IMR-90 (cell line): ENCODE measurements at regions not wholly inside any gene's neighbourhood (a gene's known extent, or its start where the extent isn't known, plus 50 kb on each side); places are given as distances from the start of the nearest gene placed in this dataset.

Experiments used
- ATAC-seq: fragments of 200-7000 bp; cut with Tn5 transposase; 2 replicates; pipeline ENCODE4 v1.9.1; 2020; ENCODE audit warnings: low read depth, mild to moderate bottlenecking, moderate library complexity
- BruUV-seq: library from RNA; stranded (reverse); fragments of 400-500 nt; replicated peaks from 2 replicates; lab custom pipeline; 2021; lab: Mats Ljungman, UMichigan
- CTCF ChIA-PET: fragments of 300-600 bp; formaldehyde crosslinking; extraction: SDS; loops from one replicate; lab custom pipeline; 2021; ENCODE audit warnings: antibody characterized with exemption; lab: Yijun Ruan, JAX
- POLR2A ChIA-PET: fragments of 300-600 bp; sonication (Branson Sonifier 250); formaldehyde crosslinking; loops from one replicate; lab custom pipeline; 2022; ENCODE audit warnings: antibody characterized with exemption; ENCODE audit not compliant: unreplicated experiment; lab: Charles Lee
- DNase-seq: peaks from one replicate; pipeline ENCODE4 v3.0.0; 2013
- H2AFZ ChIP-seq: replicated peaks from 2 replicates; pipeline ENCODE3; 2013; ENCODE audit warnings: low read length, mild to moderate bottlenecking; ENCODE audit not compliant: poor library complexity
- H2AK5ac ChIP-seq: 2 replicates; pipeline ENCODE4 v1.6.1; 2013; ENCODE audit warnings: low read depth, low read length, inconsistent platforms
- H2AK9ac ChIP-seq: replicated peaks from 2 replicates; pipeline ENCODE3; 2013; ENCODE audit warnings: mild to moderate bottlenecking, low read depth, low read length, moderate library complexity; ENCODE audit not compliant: poor library complexity
- H2BK120ac ChIP-seq: 2 replicates; pipeline ENCODE4 v1.6.1; 2013; ENCODE audit warnings: low read depth, low read length, inconsistent platforms
- H2BK15ac ChIP-seq: 3 replicates; pipeline ENCODE4 v1.6.1; 2013; ENCODE audit warnings: low read depth, low read length, inconsistent platforms
- H2BK20ac ChIP-seq: 2 replicates; pipeline ENCODE4 v1.6.1; 2013; ENCODE audit warnings: low read depth, mild to moderate bottlenecking, inconsistent platforms, low read length, moderate library complexity
- H2BK5ac ChIP-seq: 2 replicates; pipeline ENCODE4 v1.6.1; 2013; ENCODE audit warnings: mild to moderate bottlenecking, low read depth, low read length, inconsistent platforms; ENCODE audit not compliant: poor library complexity, severe bottlenecking
- H3K14ac ChIP-seq: replicated peaks from 2 replicates; pipeline ENCODE4 v1.6.1; 2013; ENCODE audit warnings: low read depth, low read length, inconsistent platforms
- H3K18ac ChIP-seq: 2 replicates; pipeline ENCODE4 v1.6.1; 2013; ENCODE audit warnings: low read depth, low read length, control low read depth
- H3K23ac ChIP-seq: 2 replicates; pipeline ENCODE4 v1.6.1; 2013; ENCODE audit warnings: low read depth, low read length, inconsistent platforms
- H3K27ac ChIP-seq: 2 replicates; pipeline ENCODE4 v1.5.1; 2013; ENCODE audit warnings: mild to moderate bottlenecking, control low read depth, low read length; ENCODE audit not compliant: insufficient read depth
- H3K27me3 ChIP-seq: 2 replicates; pipeline ENCODE4 v1.6.1; 2013; ENCODE audit warnings: low read length; ENCODE audit not compliant: control insufficient read depth, insufficient read depth
- H3K36me3 ChIP-seq: 2 replicates; pipeline ENCODE4 v1.6.1; 2013; ENCODE audit warnings: low read length, mixed read lengths; ENCODE audit not compliant: control insufficient read depth, insufficient read depth
- H3K4ac ChIP-seq: 2 replicates; pipeline ENCODE4 v1.6.1; 2013; ENCODE audit warnings: low read depth, low read length, inconsistent platforms
- H3K4me1 ChIP-seq: 2 replicates; pipeline ENCODE4 v1.6.1; 2013; ENCODE audit warnings: low read length, mixed read lengths; ENCODE audit not compliant: control insufficient read depth, insufficient read depth
- H3K4me2 ChIP-seq: 2 replicates; pipeline ENCODE4 v1.6.1; 2013; ENCODE audit warnings: low read depth, mild to moderate bottlenecking, control low read depth, low read length, moderate library complexity
- H3K4me3 ChIP-seq: 2 replicates; pipeline ENCODE4 v1.5.1; 2013; ENCODE audit warnings: low read depth, mild to moderate bottlenecking, control low read depth, low read length, moderate library complexity; ENCODE audit not compliant: insufficient read depth
- H3K56ac ChIP-seq: 2 replicates; pipeline ENCODE4 v1.6.1; 2013; ENCODE audit warnings: low read length, inconsistent platforms; ENCODE audit not compliant: insufficient read depth; ENCODE audit errors: extremely low read depth
- H3K79me1 ChIP-seq, 2 experiments: 2 replicates each; pipeline ENCODE4 v1.6.1; 2013; ENCODE audit warnings: low read length in 2 of 2, inconsistent platforms in 1 of 2, low read depth in 1 of 2
- H3K9ac ChIP-seq: 2 replicates; pipeline ENCODE4 v1.6.1; 2013; ENCODE audit warnings: low read depth, low read length, control low read depth
- H3K9me1 ChIP-seq: 2 replicates; pipeline ENCODE4 v1.6.1; 2013; ENCODE audit warnings: low read length, inconsistent platforms; ENCODE audit not compliant: insufficient read depth
- H3K9me3 ChIP-seq: 2 replicates; pipeline ENCODE4 v1.6.1; 2013; ENCODE audit warnings: low read length; ENCODE audit not compliant: control insufficient read depth, insufficient read depth
- H4K20me1 ChIP-seq: 2 replicates; pipeline ENCODE4 v1.6.1; 2013; ENCODE audit warnings: low read length, inconsistent platforms; ENCODE audit not compliant: insufficient read depth
- H4K5ac ChIP-seq: 2 replicates; pipeline ENCODE4 v1.6.1; 2013; ENCODE audit warnings: mild to moderate bottlenecking, low read depth, low read length, control low read depth
- H4K8ac ChIP-seq, 2 experiments: 2 replicates each; pipeline ENCODE4 v1.6.1; 2013; ENCODE audit warnings: low read depth in 2 of 2, low read length in 2 of 2, control low read depth in 1 of 2, inconsistent platforms in 1 of 2
- H4K91ac ChIP-seq: 2 replicates; pipeline ENCODE4 v1.6.1; 2013; ENCODE audit warnings: low read depth, low read length, inconsistent platforms; ENCODE audit not compliant: insufficient read depth
- BHLHE40 ChIP-seq: fragments of 150-350 bp; IDR thresholded peaks from 2 replicates; pipeline ENCODE4 v1.6.1; 2016; ENCODE audit warnings: mild to moderate bottlenecking, low read depth, low read length
- CEBPB ChIP-seq: IDR thresholded peaks from 2 replicates; pipeline ENCODE4 v1.6.1; 2012; ENCODE audit warnings: low read depth, low read length, improper control_type of control experiment
- CHD1 ChIP-seq: IDR thresholded peaks from 2 replicates; pipeline ENCODE4 v1.6.1; 2012; ENCODE audit warnings: low read depth, low read length, improper control_type of control experiment
- CTCF ChIP-seq: conservative IDR thresholded peaks from 2 replicates; pipeline ENCODE4 v1.5.1; 2012; ENCODE audit warnings: mild to moderate bottlenecking, low read depth, low read length, improper control_type of control experiment
- ELK1 ChIP-seq: fragments of 150-350 bp; IDR thresholded peaks from 2 replicates; pipeline ENCODE4 v1.6.1; 2016; ENCODE audit warnings: low read depth, mild to moderate bottlenecking, low read length, moderate library complexity, borderline replicate concordance
- FOS ChIP-seq: fragments of 150-350 bp; IDR thresholded peaks from 2 replicates; pipeline ENCODE4 v1.6.1; 2016; ENCODE audit warnings: low read depth, low read length
- MAFK ChIP-seq: IDR thresholded peaks from 2 replicates; pipeline ENCODE4 v1.6.1; 2012; ENCODE audit warnings: low read depth, low read length, improper control_type of control experiment
- MAZ ChIP-seq: IDR thresholded peaks from 2 replicates; pipeline ENCODE4 v1.6.1; 2012; ENCODE audit warnings: low read depth, mild to moderate bottlenecking, low read length, improper control_type of control experiment, moderate library complexity, borderline replicate concordance
- MXI1 ChIP-seq: IDR thresholded peaks from 2 replicates; pipeline ENCODE4 v1.6.1; 2012; ENCODE audit warnings: low read depth, mild to moderate bottlenecking, low read length, moderate library complexity, borderline replicate concordance
- NFE2L2 ChIP-seq: fragments of 150-350 bp; IDR thresholded peaks from 2 replicates; pipeline ENCODE4 v1.6.1; 2016; ENCODE audit warnings: low read depth, mild to moderate bottlenecking, low read length
- POLR2A ChIP-seq: IDR thresholded peaks from 2 replicates; pipeline ENCODE4 v1.6.1; 2012; ENCODE audit warnings: mild to moderate bottlenecking, low read depth, low read length
- RAD21 ChIP-seq: IDR thresholded peaks from 2 replicates; pipeline ENCODE4 v1.6.1; 2012; ENCODE audit warnings: low read length, improper control_type of control experiment
- RCOR1 ChIP-seq: IDR thresholded peaks from 2 replicates; pipeline ENCODE4 v1.6.1; 2012; ENCODE audit warnings: mild to moderate bottlenecking, low read length, improper control_type of control experiment; ENCODE audit not compliant: insufficient replicate concordance
- SMC3 ChIP-seq: fragments of 150-350 bp; IDR thresholded peaks from 2 replicates; pipeline ENCODE4 v1.6.1; 2016; ENCODE audit warnings: low read depth, mild to moderate bottlenecking, antibody characterized with exemption, low read length, moderate library complexity
- USF2 ChIP-seq: fragments of 150-350 bp; IDR thresholded peaks from 2 replicates; pipeline ENCODE4 v1.6.1; 2017; ENCODE audit warnings: mild to moderate bottlenecking, antibody characterized with exemption, low read length, low read depth
- WGBS, 2 experiments: methylation state at CpG; one replicate each; pipeline versions ENCODE4 v1.1.5 to v1.1.7; 2013; ENCODE audit warnings: missing lambda C conversion rate in 2 of 2; ENCODE audit not compliant: insufficient read length in 1 of 2; ENCODE audit errors: extremely low coverage in 2 of 2; 5-methylcytosine and 5-hydroxymethylcytosine counted together
- dilution Hi-C: fragments of 300-500 bp; cut with HindIII; formaldehyde crosslinking; loops from one replicate; pipeline ENCODE4 v1.14.3; 2018; ENCODE audit warnings: low sequenced_read_pairs; ENCODE audit not compliant: unreplicated experiment
- in situ Hi-C: fragments of 300-500 bp; cut with MboI; formaldehyde crosslinking; loops from 3 replicates; pipeline ENCODE4 v1.14.3; 2019; ENCODE audit warnings: low sequenced_read_pairs, inconsistent platforms, mixed read lengths
- intact Hi-C: fragments of 100-400 bp; cut with micrococcal nuclease; formaldehyde crosslinking; loops from 2 replicates; pipeline ENCODE4 v1.10.0; 2022

DNA sequence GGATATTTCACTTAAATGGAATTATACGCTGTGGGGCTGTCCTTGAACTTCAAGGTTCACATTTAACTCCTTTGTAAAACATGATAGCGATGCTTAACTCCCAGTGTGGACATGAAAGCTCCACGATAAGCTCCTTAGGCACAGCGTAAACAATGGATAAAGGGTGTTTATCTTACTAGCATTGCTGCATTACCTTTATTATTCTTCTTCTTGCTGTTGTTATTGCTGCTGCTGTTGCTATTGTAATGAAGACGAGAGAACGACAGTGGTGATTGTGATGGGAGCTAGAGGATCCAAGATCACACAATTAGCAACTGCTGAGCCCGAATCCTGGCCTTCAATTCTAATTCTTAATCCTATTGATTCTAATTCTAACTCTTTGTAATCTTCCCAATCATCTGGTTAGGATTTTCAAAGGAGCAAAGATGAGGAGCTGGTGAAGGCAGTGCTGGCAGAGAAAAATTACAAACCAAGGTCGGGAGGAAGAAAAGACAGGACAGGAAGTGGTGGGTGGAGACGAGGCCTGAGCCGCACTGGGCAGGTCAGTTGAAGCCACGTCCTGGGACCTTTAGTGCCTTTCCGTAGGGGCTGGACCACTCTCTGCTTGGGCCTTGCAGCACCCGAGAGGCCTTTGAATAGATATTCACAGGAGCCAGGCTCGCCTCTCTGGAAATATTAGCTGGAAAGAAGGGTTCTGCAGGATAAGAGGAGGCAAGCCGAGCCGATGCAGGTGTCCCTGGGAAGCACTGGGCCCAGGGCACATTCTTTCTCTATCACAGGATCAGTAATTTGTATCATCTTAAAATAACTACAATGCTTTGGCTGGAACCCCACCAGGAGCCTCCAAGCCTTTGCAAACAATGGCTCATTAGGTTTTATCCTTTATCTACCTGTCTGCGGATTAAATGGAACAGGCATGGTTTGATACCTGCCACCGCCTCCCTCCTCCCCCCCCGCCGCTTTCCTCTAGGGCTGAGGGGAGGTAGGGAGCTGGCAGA is 571.6 kb downstream of the AJAP1 start:
- dilution Hi-C loops (no loop called here), intact Hi-C loops (no loop called here), in situ Hi-C loops (no loop called here)
- H3K9me1 ChIP-seq = no peaks in the 10 kb centered on the region
- no peak overlapping the region for H3K4me3 ChIP-seq
- no peak overlapping the region for H4K5ac ChIP-seq
- ATAC-seq (no peak), DNase-seq (no peak)
- H3K23ac ChIP-seq = no peak overlapping the region
- H3K9ac ChIP-seq = no peak overlapping the region
- no CpG with 5 or more reads among the region's 20 CpGs for WGBS, 2 experiments
- no peak overlapping the region for H2BK5ac ChIP-seq
- BruUV-seq = no TSS peak
- ChIA-PET CTCF (no interaction called here), POLR2A (no interaction called here)
- H3K4me2 ChIP-seq = no peak overlapping the region
- H3K18ac ChIP-seq = no peak overlapping the region
- no peak overlapping the region for H2AK9ac ChIP-seq
- no peaks in the 10 kb centered on the region for H3K36me3 ChIP-seq
- no peaks in the 10 kb centered on the region for H4K20me1 ChIP-seq
- H3K27me3 ChIP-seq = no peaks in the 10 kb centered on the region
- no peak overlapping the region for H2BK15ac ChIP-seq
- no peak overlapping the region for H3K56ac ChIP-seq
- no peak overlapping the region for H3K4ac ChIP-seq
- peaks cover 33% of the 10 kb centered on the region for H3K9me3 ChIP-seq
- H4K8ac ChIP-seq = no peak overlapping the region
- H3K27ac ChIP-seq = no peak overlapping the region
- no peak overlapping the region for H2BK20ac ChIP-seq
- H2AK5ac ChIP-seq = no peak overlapping the region
- no peak overlapping the region for H2BK120ac ChIP-seq
- H3K4me1 ChIP-seq = no peaks in the 10 kb centered on the region
- H2AFZ ChIP-seq = no peak overlapping the region
- H3K79me1 ChIP-seq = no peaks in the 10 kb centered on the region
- no peak overlapping the region for H4K91ac ChIP-seq
- H3K14ac ChIP-seq = no peak overlapping the region
- no peak for TF ChIP-seq MXI1
- TF ChIP-seq MAFK = no peak
- TF ChIP-seq POLR2A = no peak
- TF ChIP-seq FOS = no peak
- no peak for TF ChIP-seq RAD21
- no peak for TF ChIP-seq ELK1
- TF ChIP-seq USF2 = no peak
- no peak for TF ChIP-seq MAZ
- no peak for TF ChIP-seq CEBPB
- TF ChIP-seq CTCF = no peak
- TF ChIP-seq RCOR1 = no peak
- no peak for TF ChIP-seq CHD1
- TF ChIP-seq NFE2L2 = no peak
- TF ChIP-seq BHLHE40 = no peak
- no peak for TF ChIP-seq SMC3
